HG02623 (cell line): ENCODE measurements at regions not wholly inside any gene's neighbourhood (a gene's known extent, or its start where the extent isn't known, plus 50 kb on each side); places are given as distances from the start of the nearest gene placed in this dataset.
"Not testable (repeated sequence)": the region's sequence is repeated elsewhere in the genome, so short reads cannot be mapped to it uniquely, and the experiment has no call there.

Source experiments
- ATAC-seq: cut with Tn5 transposase; IDR thresholded peaks from one replicate; pipeline ENCODE4 v1.9.1; 2021; ENCODE audit warnings: moderate library complexity; ENCODE audit not compliant: unreplicated experiment

DNA sequence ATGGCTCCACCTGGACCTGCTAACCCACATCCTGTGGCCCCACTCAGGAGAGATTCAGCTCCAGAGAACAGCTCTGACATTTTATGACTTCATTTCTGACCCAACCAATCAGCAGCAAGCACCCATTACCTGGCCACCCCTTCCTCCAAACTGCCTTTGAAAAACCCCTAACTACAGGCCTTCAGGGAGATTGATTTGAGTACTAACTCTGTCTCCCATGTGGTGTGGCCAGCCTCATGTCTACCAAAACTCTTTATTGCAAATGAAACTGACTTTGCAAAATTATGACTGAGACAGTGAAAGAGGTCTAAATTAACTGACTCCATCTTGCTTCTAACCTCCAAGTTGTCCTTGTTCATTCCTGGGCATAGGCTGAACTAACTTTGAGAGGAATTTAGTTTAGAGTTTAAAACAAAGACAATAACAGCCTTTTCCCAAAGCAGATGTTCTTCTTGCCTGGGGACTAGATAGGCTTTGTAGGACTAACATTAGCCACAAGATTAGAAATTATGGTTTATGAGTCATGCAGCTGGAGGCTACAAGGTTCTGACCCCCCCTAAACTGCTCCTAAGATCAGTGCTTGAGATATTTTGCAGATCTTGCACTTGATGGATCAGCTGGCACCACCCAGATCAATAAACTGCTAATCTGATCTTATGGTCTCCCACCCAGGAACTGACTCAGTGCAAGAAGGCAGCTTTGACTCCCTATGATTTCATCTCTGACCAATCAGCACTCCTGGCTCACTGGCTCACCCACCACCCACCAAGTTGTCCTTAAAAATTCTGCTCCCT lies 508.2 kb downstream of the RPIA start:
- ATAC-seq: not testable (repeated sequence)

DNA sequence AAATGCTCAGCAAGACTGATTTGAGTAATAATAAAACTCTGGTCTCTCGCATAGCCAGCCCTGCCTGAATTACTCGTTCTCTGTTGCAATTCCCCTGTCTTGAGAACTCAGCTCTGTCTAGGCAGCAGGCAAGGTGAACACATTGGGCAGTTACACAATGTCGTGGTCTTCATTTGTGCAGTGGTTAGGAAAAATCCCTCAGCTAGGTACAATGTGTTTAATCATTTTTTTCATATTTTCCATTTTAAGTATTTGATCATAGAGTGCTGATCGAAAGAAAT lies 508.7 kb downstream of the RPIA start:
- not testable (repeated sequence) for ATAC-seq

DNA sequence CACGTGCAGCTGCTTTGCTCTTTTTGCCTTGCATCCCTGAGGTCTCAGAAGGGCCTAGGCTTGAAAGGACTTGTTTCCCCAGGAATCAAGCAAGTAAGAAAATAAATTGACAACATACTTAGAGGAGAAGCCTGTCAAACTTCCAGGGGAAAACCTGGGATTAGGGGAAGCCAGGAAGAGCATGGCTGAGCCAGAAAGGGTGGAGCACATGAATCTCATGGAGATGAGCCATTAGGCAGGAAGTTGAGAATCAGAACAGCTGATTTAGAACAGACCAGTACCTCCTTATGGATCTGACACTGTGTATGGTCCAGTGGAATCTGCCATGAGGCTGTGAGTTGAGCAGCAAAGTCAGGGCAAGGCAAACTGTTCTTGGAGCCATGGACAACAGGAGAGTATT lies 511.0 kb downstream of the RPIA start:
- not testable (repeated sequence) for ATAC-seq

DNA sequence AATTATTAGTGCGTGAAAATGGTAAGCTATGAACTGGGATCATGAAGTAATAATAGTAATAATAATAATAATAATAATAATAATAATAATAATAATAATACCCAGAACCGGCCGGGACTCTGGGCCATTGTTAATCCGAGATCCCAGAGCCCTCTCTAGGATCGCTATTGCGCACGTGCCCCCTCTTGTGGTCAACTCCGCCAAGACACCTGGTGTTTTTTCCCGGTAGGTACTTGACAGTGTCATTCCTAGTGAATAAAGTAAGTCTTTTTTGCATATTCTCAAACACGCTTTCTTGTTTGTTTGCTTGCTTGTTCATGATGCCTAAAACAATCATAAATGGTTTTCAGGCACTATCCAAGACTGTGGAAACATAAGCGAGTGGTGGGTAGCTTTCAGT lies 513.7 kb downstream of the RPIA start:
- ATAC-seq: peak; percentile 52

DNA sequence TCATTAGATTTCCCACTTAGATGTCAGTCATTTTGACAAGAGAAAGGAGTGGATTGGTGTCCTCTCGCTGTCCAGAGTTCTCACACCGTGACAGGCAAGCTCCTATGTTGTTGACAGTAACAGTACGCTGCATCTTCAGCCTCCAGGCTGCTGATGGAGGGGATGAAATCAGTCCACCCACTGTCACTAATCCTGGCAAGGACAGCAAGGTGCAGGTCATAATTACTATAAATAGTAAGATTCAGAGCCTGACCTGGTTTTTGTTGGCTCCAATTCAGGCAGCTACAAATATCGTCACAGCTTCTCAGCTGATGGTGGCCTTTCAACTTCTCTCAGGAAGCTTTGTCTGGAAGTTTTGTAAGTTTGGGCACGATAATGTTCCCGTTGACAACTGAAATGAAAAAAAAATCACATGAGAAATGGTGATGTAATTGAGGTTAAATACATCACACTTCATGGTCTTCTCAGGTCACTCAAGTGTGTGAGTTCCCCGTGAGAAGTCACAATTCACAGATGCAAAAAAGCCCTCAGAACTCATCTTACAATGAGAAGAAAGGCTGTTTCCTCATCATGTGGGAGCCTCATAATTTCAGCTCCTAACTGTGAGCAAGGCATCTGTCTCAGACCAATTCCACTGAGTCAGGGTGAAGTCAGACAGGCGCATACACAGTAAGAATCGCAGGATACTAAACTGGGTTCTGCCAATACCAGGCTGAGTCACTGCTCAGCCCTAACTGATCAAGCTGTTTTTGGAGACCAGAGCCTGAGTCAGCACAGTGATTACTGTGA lies 516.9 kb downstream of the RPIA start:
- ATAC-seq: not testable (repeated sequence)

DNA sequence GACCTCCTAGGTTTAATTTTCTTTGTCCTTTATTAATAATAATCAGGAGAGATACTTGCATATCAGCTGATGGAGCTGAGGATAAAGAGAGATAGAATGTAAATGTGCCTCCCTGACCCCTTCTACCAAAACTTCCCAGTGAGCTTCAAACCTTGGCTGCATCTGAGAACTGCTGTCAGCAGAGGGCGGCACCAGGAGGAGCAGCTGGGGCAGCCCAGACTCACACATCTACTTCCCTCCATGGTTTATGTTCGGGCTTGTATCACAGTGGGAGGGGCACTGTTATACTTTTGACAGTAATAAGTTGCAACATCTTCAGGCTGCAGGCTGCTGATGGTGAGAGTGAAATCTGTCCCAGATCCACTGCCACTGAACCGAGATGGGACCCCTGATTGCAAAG lies 521.7 kb downstream of the RPIA start:
- peak; percentile 64 for ATAC-seq

DNA sequence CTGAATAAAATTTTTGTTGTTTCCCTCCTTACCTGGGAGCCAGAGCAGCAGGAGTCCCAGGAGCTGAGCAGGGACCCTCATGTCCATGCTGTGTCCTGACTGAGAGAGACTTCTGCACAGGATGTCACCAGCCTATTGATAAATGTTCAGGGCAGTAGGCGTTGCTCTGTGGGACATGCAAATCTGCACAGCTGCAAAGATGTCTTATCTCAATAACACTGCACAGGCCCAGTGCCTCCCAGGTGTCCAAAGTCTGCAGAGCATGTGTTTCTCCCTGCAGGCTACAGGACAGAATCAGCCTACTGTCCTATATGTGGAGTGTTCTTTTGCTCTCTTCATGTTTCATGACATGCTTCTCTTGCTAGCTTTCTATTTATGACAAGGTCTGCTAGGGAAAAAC lies 522.3 kb downstream of the RPIA start:
- ATAC-seq: peak; percentile 43

DNA sequence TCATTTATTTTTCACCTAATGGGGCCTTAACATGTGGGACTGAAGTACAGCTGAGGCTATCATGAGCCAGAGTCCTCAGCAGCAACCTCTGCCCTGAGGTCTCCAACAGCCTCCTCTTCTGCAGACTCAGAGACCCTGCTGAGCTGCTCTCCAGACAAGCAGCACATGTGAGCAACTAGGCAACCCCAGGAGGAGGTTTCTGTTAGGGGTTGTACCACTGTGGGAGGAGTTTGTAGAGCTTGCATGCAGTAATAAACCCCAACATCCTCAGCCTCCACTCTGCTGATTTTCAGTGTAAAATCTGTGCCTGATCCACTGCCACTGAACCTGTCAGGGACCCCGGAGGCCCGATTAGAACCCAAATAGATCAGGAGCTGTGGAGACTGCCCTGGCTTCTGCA lies 530.0 kb downstream of the RPIA start:
- ATAC-seq: not testable (repeated sequence)

DNA sequence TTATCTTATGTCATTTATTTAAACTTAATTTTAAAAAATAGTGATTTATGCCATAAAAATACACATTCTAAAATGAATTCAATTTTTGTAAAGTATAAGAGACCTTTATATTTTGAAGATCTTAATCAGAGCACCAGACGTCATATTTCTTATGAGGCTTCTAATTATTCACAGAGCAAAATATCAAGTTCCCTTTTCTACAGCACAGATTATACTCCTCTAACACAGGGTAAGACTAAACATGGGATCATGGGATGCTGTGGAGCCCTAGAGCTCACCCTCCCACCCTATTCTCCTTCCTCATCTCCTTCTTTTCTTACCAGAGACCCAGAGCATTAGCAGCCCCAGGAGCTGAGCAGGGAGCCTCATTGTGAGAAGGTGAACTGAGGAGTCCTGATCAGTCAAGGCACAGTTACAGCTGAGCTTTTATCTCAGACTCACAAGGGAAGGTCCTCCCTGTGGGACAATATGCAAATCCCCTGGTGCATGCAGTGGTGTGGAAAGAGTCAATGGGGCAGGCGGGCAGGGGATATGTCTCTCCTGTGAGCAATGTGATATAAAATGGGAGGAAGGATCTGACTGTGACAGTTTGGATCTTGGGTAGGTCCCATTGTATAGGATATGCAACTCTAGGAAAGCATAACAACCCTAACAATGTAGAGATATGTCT lies 530.7 kb downstream of the RPIA start:
- not testable (repeated sequence) for ATAC-seq

DNA sequence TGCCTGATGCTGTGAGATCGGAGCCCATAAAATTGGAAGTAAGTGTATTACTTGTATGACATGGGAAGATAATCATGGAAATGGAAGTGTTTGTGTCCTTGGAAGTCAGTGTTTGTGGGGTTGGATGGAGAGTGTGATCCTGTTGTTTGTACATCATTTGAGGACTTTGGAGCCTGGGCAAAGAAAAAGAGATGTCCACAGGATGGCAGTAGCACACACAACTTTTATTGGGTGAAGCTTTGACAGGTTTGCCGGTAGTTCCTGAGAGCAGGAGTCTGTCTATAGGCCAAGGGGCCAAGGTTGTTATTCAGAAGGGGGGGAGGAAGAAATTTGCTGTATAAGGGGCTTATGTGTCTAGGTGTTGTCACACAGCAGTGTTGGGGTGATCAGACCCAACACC lies 533.3 kb downstream of the RPIA start:
- not testable (repeated sequence) for ATAC-seq

DNA sequence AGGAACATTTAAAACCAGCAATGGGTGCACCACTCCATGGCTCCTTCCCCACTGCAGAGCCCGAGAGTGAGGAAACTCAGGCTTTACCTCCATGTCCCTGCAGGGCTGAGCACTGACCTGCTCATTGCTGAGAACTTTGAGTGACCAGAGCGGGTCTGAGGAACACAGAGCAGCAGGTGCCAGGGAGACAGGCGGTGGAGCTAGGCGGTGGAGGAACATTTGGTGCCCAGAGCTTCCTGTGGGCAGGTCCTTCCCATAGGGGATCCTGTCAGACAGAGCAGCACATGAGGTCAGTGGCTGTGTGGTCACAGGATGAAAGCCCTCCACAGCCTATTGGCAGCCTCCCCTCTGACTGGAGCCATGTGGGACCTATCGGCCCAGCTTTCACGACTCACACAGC lies 538.5 kb downstream of the RPIA start:
- ATAC-seq: not testable (repeated sequence)

DNA sequence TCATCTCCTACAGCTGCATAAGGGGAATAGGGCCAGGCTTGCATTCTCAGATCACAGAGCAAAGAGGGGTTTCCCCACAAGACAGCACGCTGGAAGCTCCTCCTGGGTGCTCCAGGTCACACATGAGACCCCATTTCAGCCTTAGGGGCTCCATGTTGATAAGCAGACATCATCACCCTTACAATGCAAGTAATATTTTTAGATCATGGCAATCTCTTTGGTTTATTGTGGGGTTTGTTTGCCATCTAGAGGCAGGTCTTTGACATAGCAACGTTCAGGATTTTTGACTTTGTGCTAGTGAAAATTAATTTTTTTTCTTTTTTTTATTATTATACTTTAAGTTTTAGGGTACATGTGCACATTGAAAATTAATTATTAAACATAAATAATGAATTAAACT lies 539.8 kb downstream of the RPIA start:
- not testable (repeated sequence) for ATAC-seq

DNA sequence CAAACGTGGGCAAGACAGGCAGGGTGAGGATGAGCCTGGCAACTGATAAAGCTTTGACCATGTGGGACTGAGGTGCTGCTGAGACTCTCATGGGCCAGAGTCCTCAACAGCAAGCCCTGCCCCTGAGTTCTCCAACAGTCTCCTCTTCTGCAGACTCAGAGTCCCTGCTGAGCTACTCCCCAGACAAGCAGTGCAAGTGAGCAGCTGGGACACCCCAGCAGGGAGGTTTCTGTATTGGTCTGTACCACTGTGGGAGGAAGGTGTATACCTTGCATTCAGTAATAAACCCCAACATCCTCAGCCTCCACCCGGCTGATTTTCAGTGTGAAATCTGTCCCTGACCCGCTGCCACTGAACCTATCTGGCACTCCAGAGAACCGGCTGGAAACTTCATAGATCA lies 542.5 kb downstream of the RPIA start:
- ATAC-seq: not testable (repeated sequence)

DNA sequence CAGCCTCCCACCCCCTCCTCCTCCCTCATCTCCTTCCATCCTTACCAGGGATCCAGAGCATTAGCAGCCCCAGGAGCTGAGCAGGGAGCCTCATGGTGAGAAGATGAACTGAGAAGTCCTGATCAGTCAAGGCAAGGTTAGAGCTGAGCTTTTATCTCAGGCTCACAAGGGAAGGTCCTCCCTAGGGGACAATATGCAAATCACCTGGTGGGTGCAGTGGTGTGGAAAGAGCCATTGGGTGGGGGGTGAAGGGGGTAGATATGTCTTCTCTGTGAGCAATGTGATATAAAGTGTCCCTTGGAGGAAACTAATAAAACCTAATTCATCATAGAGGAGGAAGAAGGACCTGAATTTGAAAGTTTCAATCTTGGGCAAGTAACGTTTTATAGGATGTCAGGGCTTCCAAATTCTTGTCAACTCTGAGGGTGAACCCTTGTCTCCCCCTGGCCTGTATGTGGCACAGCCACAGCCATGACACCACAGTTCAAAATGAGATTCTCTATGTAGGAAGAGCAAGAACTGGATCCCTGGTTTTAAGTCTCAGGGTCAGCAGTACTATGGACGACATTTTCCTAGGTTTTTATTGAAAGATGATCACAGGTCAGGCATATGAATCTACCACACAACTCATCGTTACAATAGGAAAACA lies 543.5 kb downstream of the RPIA start:
- not testable (repeated sequence) for ATAC-seq

DNA sequence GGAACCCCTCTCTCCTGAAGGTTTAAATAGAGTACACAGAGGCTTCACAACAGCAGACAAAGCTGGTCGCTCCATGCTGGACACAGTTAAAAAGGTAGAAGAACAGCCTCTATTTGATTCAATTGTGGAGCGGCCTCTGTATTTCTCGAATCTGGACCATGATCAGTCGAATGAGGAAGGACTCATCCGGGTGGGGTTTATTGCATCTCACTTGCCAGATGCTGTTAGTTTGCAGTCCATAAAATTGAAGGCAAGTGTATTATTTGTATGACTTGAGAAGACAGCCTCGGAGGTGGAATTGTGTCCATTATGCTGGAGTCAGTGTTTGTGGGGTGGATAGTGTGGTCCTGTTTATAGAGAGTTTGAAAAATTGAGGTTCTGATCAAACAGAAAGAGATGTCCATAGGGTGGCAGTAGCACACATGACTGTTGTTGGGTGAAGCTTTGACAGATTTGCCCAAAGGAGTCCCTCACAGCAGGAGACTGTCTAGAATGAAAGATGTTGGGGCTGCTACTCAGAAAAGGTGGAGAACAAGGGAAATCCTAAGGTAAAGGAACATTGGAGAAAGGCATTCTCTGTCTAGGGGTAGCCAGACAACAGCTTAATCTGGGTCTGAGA lies 545.5 kb downstream of the RPIA start:
- ATAC-seq: not testable (repeated sequence)

DNA sequence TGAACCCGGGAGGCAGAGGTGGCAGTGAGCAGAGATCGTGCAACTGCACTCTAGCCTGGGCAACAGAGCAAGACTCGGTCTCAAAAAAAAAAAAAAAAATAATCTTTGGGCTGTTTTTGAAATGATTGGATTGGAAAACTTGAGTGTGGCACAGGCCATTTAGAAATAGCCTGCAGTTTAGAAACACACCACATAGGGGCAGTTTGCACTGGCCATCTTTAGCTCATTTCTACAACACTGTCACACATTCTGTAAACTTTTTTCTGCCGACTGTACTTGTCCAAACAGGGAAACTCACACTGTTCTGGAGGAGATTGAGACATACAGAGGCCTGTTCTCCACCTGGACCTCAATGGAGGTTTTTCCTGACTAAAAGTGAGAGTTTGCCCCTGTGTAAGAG lies 546.3 kb downstream of the RPIA start:
- not testable (repeated sequence) for ATAC-seq

DNA sequence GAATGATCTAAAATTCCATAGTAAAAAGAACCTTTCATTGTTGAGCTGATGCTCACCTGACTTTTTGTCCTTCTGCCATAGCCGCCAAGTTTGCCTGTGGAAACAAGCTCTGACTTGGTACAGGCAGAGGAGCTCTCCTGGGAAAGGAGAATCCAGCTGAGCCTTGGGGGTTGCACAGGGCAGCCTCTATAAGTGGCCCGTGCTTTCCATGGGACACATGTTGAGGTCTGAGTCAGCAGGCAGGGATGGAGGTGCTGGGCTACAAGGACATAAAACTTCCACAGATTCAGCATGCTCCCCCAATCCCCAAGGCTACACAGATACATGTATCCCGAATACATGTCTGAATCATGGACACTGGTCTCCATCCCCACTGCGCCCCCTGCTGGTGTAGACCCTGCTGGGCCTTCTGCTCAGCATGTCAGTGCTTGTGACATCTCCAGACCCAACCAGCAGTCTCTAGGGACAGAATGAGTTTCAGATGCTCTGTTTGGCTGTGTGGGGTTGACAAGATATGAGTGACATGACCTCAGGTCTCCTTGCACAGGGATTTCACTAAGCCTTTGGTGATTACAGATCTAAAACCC lies 551.7 kb downstream of the RPIA start:
- ATAC-seq: peak; percentile 96

DNA sequence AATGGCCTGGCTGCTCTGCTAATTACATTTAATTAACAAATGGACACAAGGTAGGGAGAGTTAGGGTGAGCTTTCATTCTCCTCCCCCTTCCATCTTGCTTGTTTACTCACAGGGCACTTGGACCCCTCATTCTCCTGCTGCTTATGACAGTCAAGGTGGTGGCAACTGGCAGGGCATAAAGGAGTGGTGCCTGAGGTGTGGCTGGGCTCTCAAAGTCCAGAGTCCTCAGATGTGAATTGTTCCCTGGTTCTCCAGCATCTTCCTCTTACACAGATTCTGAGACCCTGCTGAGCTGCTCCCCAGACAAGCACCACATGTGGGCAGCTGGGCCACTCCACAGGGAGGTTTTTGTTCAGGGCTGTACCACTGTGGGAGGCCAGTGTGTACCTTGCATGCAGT lies 552.9 kb downstream of the RPIA start:
- ATAC-seq: not testable (repeated sequence)

DNA sequence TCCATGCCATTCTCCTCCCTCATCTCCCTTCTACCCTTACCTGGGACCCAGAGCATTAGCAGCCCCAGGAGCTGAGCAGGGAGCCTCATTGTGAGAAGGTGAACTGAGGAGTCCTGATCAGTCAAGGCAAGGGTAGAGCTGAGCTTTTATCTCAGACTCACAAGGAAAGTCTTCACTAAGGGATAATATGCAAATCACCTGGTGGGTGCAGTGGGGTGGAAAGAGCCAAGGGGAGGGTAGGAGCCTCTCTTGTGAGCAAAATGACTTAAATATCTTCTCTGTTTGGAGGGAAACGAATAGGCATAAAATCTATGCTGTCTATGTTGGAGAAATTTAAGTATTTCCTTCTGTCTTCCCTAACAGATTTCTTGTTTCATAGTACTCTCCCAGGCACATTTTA lies 554.0 kb downstream of the RPIA start:
- ATAC-seq: not testable (repeated sequence)

DNA sequence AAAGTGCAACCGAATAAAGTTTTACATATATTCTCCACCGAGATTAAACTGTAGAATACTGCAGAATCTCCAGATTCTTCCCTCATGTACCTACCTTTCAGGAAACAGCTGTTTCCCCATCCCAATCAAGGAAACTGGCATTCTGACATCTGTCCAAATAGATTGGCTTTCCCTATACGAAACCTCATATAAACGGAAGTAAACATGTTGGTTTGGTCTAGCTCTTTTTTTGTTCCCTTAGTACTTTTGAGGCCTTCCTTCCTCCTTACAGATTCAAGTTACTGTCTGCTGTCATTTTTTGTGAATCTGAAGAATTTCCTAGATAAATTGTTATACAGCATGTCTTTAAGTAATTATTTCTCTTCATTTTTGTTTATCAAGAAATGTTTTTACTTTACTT lies 554.6 kb downstream of the RPIA start:
- not testable (repeated sequence) for ATAC-seq
